ENCODE measurements at regions not wholly inside any gene's neighbourhood (a gene's known extent, or its start where the extent isn't known, plus 50 kb on each side); places are given as distances from the start of the nearest gene placed in this dataset.

GRCh38 chr9:89923961-89924504, 319.2 kb downstream of the GADD45G start:
- DNase-seq: peak; percentile 65

- DNase-seq: no peak
These were observed 319.8 kb downstream of the GADD45G start for GRCh38 chr9:89924611-89925010.

GRCh38 chr9:89926167-89926566, 321.4 kb downstream of the GADD45G start:
- no peak for DNase-seq

GRCh38 chr9:89926691-89927220, 321.9 kb downstream of the GADD45G start:
- DNase-seq: no peak

- DNase-seq: no peak
These were observed 323.3 kb downstream of the GADD45G start for GRCh38 chr9:89928106-89928505.

GRCh38 chr9:89928521-89929275, 323.9 kb downstream of the GADD45G start:
- no peak for DNase-seq

GRCh38 chr9:89929315-89929672, 324.5 kb downstream of the GADD45G start:
- no peak for DNase-seq

GRCh38 chr9:89929673-89930480, 325.1 kb downstream of the GADD45G start:
- DNase-seq: no peak

GRCh38 chr9:89933578-89933977, 328.8 kb downstream of the GADD45G start:
- DNase-seq: no peak

GRCh38 chr9:89935115-89935514, 330.3 kb downstream of the GADD45G start:
- no peak for DNase-seq

- no peak for DNase-seq
These were observed 331.0 kb downstream of the GADD45G start for GRCh38 chr9:89935801-89936200.

- no peak for DNase-seq
These were observed 332.2 kb downstream of the GADD45G start for GRCh38 chr9:89937051-89937450.

GRCh38 chr9:89939181-89939580, 334.4 kb downstream of the GADD45G start:
- DNase-seq: no peak

GRCh38 chr9:89939626-89940292, 334.9 kb downstream of the GADD45G start:
- no peak for DNase-seq

- DNase-seq: no peak
These were observed 335.8 kb downstream of the GADD45G start for GRCh38 chr9:89940625-89941024.

- DNase-seq: no peak
These were observed 337.1 kb downstream of the GADD45G start for GRCh38 chr9:89941875-89942274.

- no peak for DNase-seq
These were observed 337.8 kb downstream of the GADD45G start for GRCh38 chr9:89942643-89943042.

GRCh38 chr9:89943309-89943708, 338.5 kb downstream of the GADD45G start:
- no peak for DNase-seq

- no peak for DNase-seq
These were observed 338.9 kb downstream of the GADD45G start for GRCh38 chr9:89943728-89944127.

GRCh38 chr9:89945133-89945532, 340.3 kb downstream of the GADD45G start:
- no peak for DNase-seq

- no peak for DNase-seq
These were observed 341.9 kb downstream of the GADD45G start for GRCh38 chr9:89946741-89947140.

- no peak for DNase-seq
These were observed 344.3 kb downstream of the GADD45G start for GRCh38 chr9:89949111-89949510.

GRCh38 chr9:89951675-89952074, 346.9 kb downstream of the GADD45G start:
- no peak for DNase-seq
